ENCODE measurements at regions not wholly inside any gene's neighbourhood (a gene's known extent, or its start where the extent isn't known, plus 50 kb on each side); places are given as distances from the start of the nearest gene placed in this dataset.
"Not testable (repeated sequence)": the region's sequence is repeated elsewhere in the genome, so short reads cannot be mapped to it uniquely, and the experiment has no call there.

- Histone ChIP-seq H3K56ac (ENCODE audit: extremely low read depth, insufficient read depth, low read length) (no peak overlapping the region), H4K20me1 (ENCODE audit: insufficient read depth, low read length) (no peaks in the 10 kb centered on the region), H2BK5ac (ENCODE audit: low read depth, low read length, poor library complexity, severe bottlenecking) (no peak overlapping the region), H2AK5ac (ENCODE audit: low read depth, low read length) (no peak overlapping the region), H3K18ac (ENCODE audit: low read depth, low read length) (no peak overlapping the region), H3K4me2 (ENCODE audit: low read depth, low read length) (no peak overlapping the region), H3K4ac (ENCODE audit: low read depth, low read length) (no peak overlapping the region), H3K27me3 (ENCODE audit: control insufficient read depth, insufficient read depth, low read length) (no peaks in the 10 kb centered on the region), H2BK15ac (ENCODE audit: low read depth, low read length) (no peak overlapping the region), H3K36me3 (ENCODE audit: control insufficient read depth, insufficient read depth, low read length) (no peaks in the 10 kb centered on the region), H4K8ac (ENCODE audit: low read depth in 2 of 2, low read length in 2 of 2) (no peak overlapping the region), H3K4me1 (ENCODE audit: control insufficient read depth, insufficient read depth, low read length) (no peaks in the 10 kb centered on the region), H4K91ac (ENCODE audit: insufficient read depth, low read depth, low read length) (no peak overlapping the region), H3K79me1 (ENCODE audit: low read depth in 1 of 2, low read length in 2 of 2) (no peaks in the 10 kb centered on the region), H2AK9ac (replicated peaks; ENCODE audit: low read depth, low read length, poor library complexity) (no peak overlapping the region), H2BK120ac (ENCODE audit: low read depth, low read length) (no peak overlapping the region), H2BK20ac (ENCODE audit: low read depth, low read length) (no peak overlapping the region), H4K5ac (ENCODE audit: low read depth, low read length) (no peak overlapping the region), H3K9me3 (ENCODE audit: control insufficient read depth, insufficient read depth, low read length) (no peaks in the 10 kb centered on the region), H3K14ac (replicated peaks; ENCODE audit: low read depth, low read length) (no peak overlapping the region), H3K9ac (ENCODE audit: low read depth, low read length) (no peak overlapping the region), H2AFZ (replicated peaks; ENCODE audit: low read length, poor library complexity) (no peak overlapping the region), H3K4me3 (ENCODE audit: insufficient read depth, low read depth, low read length) (no peak overlapping the region), H3K27ac (ENCODE audit: insufficient read depth, low read length) (no peak overlapping the region), H3K9me1 (ENCODE audit: insufficient read depth, low read length) (no peaks in the 10 kb centered on the region), H3K23ac (ENCODE audit: low read depth, low read length) (no peak overlapping the region)
- dilution Hi-C loops (cut with HindIII; ENCODE audit: low sequenced_read_pairs, unreplicated experiment) (no loop called here), intact Hi-C loops (cut with micrococcal nuclease) (no loop called here), in situ Hi-C loops (cut with MboI; ENCODE audit: low sequenced_read_pairs) (no loop called here)
- CTCF ChIA-PET: interaction anchor here (0.6 kb wide), 1 partner anchor 1156 kb away, joined by 3 read pairs; no protein-coding TSS in a partner anchor
- POLR2A ChIA-PET (ENCODE audit: unreplicated experiment): no interaction called here
- WGBS, 2 experiments (ENCODE audit: extremely low coverage in 2 of 2, insufficient read length in 1 of 2): no CpG with 5 or more reads among the region's 2 CpGs
- DNase-seq: no peak
- BruUV-seq (replicated peaks): no TSS peak
- no peak for ATAC-seq (ENCODE audit: low read depth)
- TF ChIP-seq SMC3 (IDR thresholded peaks at IDR 0.05; ENCODE audit: low read depth, low read length) (no peak), FOS (IDR thresholded peaks at IDR 0.05; ENCODE audit: low read depth, low read length) (no peak)
- TF ChIP-seq, protein P1, sequence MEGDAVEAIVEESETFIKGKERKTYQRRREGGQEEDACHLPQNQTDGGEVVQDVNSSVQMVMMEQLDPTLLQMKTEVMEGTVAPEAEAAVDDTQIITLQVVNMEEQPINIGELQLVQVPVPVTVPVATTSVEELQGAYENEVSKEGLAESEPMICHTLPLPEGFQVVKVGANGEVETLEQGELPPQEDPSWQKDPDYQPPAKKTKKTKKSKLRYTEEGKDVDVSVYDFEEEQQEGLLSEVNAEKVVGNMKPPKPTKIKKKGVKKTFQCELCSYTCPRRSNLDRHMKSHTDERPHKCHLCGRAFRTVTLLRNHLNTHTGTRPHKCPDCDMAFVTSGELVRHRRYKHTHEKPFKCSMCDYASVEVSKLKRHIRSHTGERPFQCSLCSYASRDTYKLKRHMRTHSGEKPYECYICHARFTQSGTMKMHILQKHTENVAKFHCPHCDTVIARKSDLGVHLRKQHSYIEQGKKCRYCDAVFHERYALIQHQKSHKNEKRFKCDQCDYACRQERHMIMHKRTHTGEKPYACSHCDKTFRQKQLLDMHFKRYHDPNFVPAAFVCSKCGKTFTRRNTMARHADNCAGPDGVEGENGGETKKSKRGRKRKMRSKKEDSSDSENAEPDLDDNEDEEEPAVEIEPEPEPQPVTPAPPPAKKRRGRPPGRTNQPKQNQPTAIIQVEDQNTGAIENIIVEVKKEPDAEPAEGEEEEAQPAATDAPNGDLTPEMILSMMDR (conservative IDR thresholded peaks at IDR 0.05; ENCODE audit: low read depth, low read length): no peak
Measured at GRCh38 chrX:66994729-66995128, 355.9 kb upstream of the EDA2R start.

- no CpG with 5 or more reads among the region's 2 CpGs for WGBS, 2 experiments (ENCODE audit: extremely low coverage in 2 of 2, insufficient read length in 1 of 2)
- dilution Hi-C loops (cut with HindIII; ENCODE audit: low sequenced_read_pairs, unreplicated experiment): not testable (repeated sequence)
Measured at GRCh38 chrX:66992077-66992476, 353.2 kb upstream of the EDA2R start.

More at GRCh38 chrX:66992077-66992476, 353.2 kb upstream of the EDA2R start:
- H3K27ac ChIP-seq (ENCODE audit: insufficient read depth, low read length); H3K56ac ChIP-seq (ENCODE audit: extremely low read depth, insufficient read depth, low read length); H4K20me1 ChIP-seq (ENCODE audit: insufficient read depth, low read length); H4K8ac ChIP-seq (ENCODE audit: low read depth in 2 of 2, low read length in 2 of 2); H3K14ac ChIP-seq (replicated peaks; ENCODE audit: low read depth, low read length); CTCF ChIA-PET; H2BK20ac ChIP-seq (ENCODE audit: low read depth, low read length); H4K5ac ChIP-seq (ENCODE audit: low read depth, low read length); H3K9me3 ChIP-seq (ENCODE audit: control insufficient read depth, insufficient read depth, low read length); H3K4ac ChIP-seq (ENCODE audit: low read depth, low read length); H3K23ac ChIP-seq (ENCODE audit: low read depth, low read length); H2AFZ ChIP-seq (replicated peaks; ENCODE audit: low read length, poor library complexity); H3K79me1 ChIP-seq (ENCODE audit: low read depth in 1 of 2, low read length in 2 of 2); in situ Hi-C loops (cut with MboI; ENCODE audit: low sequenced_read_pairs); H3K36me3 ChIP-seq (ENCODE audit: control insufficient read depth, insufficient read depth, low read length); H3K4me2 ChIP-seq (ENCODE audit: low read depth, low read length); BruUV-seq (replicated peaks); H3K9me1 ChIP-seq (ENCODE audit: insufficient read depth, low read length); intact Hi-C loops (cut with micrococcal nuclease); H3K4me1 ChIP-seq (ENCODE audit: control insufficient read depth, insufficient read depth, low read length); H3K18ac ChIP-seq (ENCODE audit: low read depth, low read length); H2BK15ac ChIP-seq (ENCODE audit: low read depth, low read length); H3K27me3 ChIP-seq (ENCODE audit: control insufficient read depth, insufficient read depth, low read length); DNase-seq; ATAC-seq (ENCODE audit: low read depth); H3K9ac ChIP-seq (ENCODE audit: low read depth, low read length); POLR2A ChIA-PET (ENCODE audit: unreplicated experiment); H2AK5ac ChIP-seq (ENCODE audit: low read depth, low read length); H2BK5ac ChIP-seq (ENCODE audit: low read depth, low read length, poor library complexity, severe bottlenecking); H2AK9ac ChIP-seq (replicated peaks; ENCODE audit: low read depth, low read length, poor library complexity); H2BK120ac ChIP-seq (ENCODE audit: low read depth, low read length); H4K91ac ChIP-seq (ENCODE audit: insufficient read depth, low read depth, low read length); H3K4me3 ChIP-seq (ENCODE audit: insufficient read depth, low read depth, low read length): not testable (repeated sequence)
